ENCODE measurements at regions not wholly inside any gene's neighbourhood (a gene's known extent, or its start where the extent isn't known, plus 50 kb on each side); places are given as distances from the start of the nearest gene placed in this dataset.
"Not testable (repeated sequence)": the region's sequence is repeated elsewhere in the genome, so short reads cannot be mapped to it uniquely, and the experiment has no call there.

- no peak for DNase-seq
Observed at GRCh38 chr4:53865054-53865453, 199.4 kb downstream of the CHIC2 start.

GRCh38 chr4:53863736-53864365, 200.6 kb downstream of the CHIC2 start:
- DNase-seq = no peak

- DNase-seq = no peak
Observed at GRCh38 chr4:53863158-53863557, 201.2 kb downstream of the CHIC2 start.

- DNase-seq = no peak
Observed at GRCh38 chr4:53861856-53862610, 202.4 kb downstream of the CHIC2 start.

- DNase-seq = no peak
Observed at GRCh38 chr4:53859305-53859704, 205.1 kb downstream of the CHIC2 start.

- DNase-seq = no peak
Observed at GRCh38 chr4:53858744-53859143, 205.7 kb downstream of the CHIC2 start.

- DNase-seq = no peak
Observed at GRCh38 chr4:53855581-53856250, 208.7 kb downstream of the CHIC2 start.

GRCh38 chr4:53854991-53855568, 209.3 kb downstream of the CHIC2 start:
- no peak for DNase-seq

- DNase-seq = no peak
Observed at GRCh38 chr4:53852343-53852742, 212.1 kb downstream of the CHIC2 start.

- no peak for DNase-seq
Observed at GRCh38 chr4:53847965-53848364, 216.4 kb downstream of the CHIC2 start.

- no peak for DNase-seq
Observed at GRCh38 chr4:53844551-53844950, 219.9 kb downstream of the CHIC2 start.

GRCh38 chr4:53844133-53844532, 220.3 kb downstream of the CHIC2 start:
- no peak for DNase-seq

GRCh38 chr4:53841711-53842110, 222.7 kb downstream of the CHIC2 start:
- no peak for DNase-seq

- DNase-seq = no peak
Observed at GRCh38 chr4:53840643-53841042, 223.8 kb downstream of the CHIC2 start.

GRCh38 chr4:53833302-53834003, 231.0 kb downstream of the CHIC2 start:
- not testable (repeated sequence) for DNase-seq

GRCh38 chr4:53832549-53832948, 231.9 kb downstream of the CHIC2 start:
- no peak for DNase-seq

GRCh38 chr4:53830511-53830910, 233.9 kb downstream of the CHIC2 start:
- DNase-seq = no peak

GRCh38 chr4:53821179-53821851, 230.0 kb upstream of the LNX1 start:
- DNase-seq = no peak

- no peak for DNase-seq
Observed at GRCh38 chr4:53818104-53818503, 226.8 kb upstream of the LNX1 start.

- no peak for DNase-seq
Observed at GRCh38 chr4:53816561-53816960, 225.3 kb upstream of the LNX1 start.

GRCh38 chr4:53815281-53815680, 224.0 kb upstream of the LNX1 start:
- DNase-seq = no peak

GRCh38 chr4:53813998-53814397, 222.7 kb upstream of the LNX1 start:
- no peak for DNase-seq

GRCh38 chr4:53810643-53811042, 219.4 kb upstream of the LNX1 start:
- DNase-seq = no peak
